ENCODE measurements at regions not wholly inside any gene's neighbourhood (a gene's known extent, or its start where the extent isn't known, plus 50 kb on each side); places are given as distances from the start of the nearest gene placed in this dataset.

- TF ChIP-seq, protein P1, sequence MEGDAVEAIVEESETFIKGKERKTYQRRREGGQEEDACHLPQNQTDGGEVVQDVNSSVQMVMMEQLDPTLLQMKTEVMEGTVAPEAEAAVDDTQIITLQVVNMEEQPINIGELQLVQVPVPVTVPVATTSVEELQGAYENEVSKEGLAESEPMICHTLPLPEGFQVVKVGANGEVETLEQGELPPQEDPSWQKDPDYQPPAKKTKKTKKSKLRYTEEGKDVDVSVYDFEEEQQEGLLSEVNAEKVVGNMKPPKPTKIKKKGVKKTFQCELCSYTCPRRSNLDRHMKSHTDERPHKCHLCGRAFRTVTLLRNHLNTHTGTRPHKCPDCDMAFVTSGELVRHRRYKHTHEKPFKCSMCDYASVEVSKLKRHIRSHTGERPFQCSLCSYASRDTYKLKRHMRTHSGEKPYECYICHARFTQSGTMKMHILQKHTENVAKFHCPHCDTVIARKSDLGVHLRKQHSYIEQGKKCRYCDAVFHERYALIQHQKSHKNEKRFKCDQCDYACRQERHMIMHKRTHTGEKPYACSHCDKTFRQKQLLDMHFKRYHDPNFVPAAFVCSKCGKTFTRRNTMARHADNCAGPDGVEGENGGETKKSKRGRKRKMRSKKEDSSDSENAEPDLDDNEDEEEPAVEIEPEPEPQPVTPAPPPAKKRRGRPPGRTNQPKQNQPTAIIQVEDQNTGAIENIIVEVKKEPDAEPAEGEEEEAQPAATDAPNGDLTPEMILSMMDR (IDR thresholded peaks at IDR 0.05): no peak
- TF ChIP-seq ZFX (IDR thresholded peaks at IDR 0.05; ENCODE audit: borderline replicate concordance): no peak
Observed at GRCh38 chr4:123786163-123786915, 389.7 kb downstream of the SPRY1 start.

Measured in 22Rv1 (cell line).